Esophagus squamous epithelium (tissue), 4 donors: ENCODE measurements at regions not wholly inside any gene's neighbourhood (a gene's known extent, or its start where the extent isn't known, plus 50 kb on each side); places are given as distances from the start of the nearest gene placed in this dataset.

Experiments
- CTCF ChIP-seq, 6 experiments: fragments of 450-650 bp in 4 of 6; fragments of 200-600 bp in 2 of 6; sonication (generic) in 2 of 6; IDR thresholded peaks; one replicate each; pipeline ENCODE4 v1.5.1; 2016 to 2019; ENCODE audit warnings: antibody characterized with exemption in 6 of 6, mild to moderate bottlenecking in 4 of 6, moderate library complexity in 4 of 6
- POLR2A ChIP-seq, 4 donors: fragments of 450-650 bp; IDR thresholded peaks; one replicate each; pipeline ENCODE4 v1.6.1; 2017; ENCODE audit warnings: antibody characterized with exemption in 4 of 4, mild to moderate bottlenecking in 4 of 4, moderate library complexity in 3 of 4

- TF ChIP-seq CTCF (IDR thresholded peaks at IDR 0.05) (no peak), POLR2A (IDR thresholded peaks at IDR 0.05) (no peak)
These were observed 189.9 kb upstream of the FOXN2 start for GRCh38 chr2:48124592-48124991.
